ENCODE measurements at regions not wholly inside any gene's neighbourhood (a gene's known extent, or its start where the extent isn't known, plus 50 kb on each side); places are given as distances from the start of the nearest gene placed in this dataset.

DNA sequence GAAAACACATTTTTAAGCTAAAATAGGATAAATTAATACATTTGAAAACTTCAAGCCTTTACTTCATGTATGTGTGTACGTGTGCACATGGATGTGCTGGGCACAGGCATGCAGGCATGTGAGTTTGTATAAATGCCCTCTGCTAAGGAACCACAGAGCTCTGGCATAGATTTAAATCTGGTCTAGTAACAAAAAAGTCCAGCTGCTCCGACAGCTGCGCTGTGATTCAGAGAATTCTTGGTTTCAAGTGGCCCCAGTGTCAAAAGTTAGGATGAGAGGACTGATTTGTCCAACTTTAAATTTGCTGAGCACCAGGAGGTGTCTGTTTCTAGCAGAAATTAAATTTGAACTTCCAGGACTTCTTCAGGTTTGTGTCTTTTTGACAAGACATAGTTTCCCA lies 203.7 kb upstream of the TUT7 start:
- ChIA-PET POLR2A (no interaction called here), CTCF (no interaction called here)

DNA sequence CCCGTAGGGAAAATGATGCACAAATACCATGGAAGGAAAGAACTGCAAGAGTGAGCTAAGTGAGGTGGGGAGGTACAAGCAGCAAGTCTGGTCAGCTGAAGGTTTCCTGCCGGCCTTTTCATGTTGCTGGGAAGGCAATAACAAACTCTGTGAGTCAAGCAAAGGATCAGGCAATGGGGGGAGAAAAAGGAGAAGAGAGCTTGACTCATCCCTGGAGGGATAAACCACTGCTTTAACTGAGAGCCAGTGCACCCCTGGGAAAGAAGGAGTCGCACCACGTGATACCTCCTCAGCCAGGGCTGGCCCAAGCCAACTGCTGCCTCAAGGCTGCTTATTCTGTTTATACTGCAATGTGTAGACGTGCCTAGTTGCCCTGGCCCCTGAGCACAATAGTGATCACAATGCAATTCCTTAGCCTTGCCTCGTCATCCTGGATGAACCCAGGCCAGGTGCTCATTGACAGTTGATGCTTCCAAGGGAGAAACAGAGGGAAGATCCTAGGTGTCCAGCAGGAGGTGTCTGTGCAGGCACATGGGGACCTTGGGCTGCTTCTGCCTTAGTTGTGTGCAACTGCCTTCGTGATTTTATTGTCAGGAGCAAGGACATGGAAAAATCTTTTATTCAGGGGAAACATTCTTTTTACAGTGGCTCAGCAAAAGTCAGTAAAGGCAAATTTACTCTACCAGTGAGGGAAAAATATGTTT lies 203.0 kb upstream of the TUT7 start:
- no peak for DNase-seq (ENCODE audit: extremely low spot score)
- TF ChIP-seq, protein P1, sequence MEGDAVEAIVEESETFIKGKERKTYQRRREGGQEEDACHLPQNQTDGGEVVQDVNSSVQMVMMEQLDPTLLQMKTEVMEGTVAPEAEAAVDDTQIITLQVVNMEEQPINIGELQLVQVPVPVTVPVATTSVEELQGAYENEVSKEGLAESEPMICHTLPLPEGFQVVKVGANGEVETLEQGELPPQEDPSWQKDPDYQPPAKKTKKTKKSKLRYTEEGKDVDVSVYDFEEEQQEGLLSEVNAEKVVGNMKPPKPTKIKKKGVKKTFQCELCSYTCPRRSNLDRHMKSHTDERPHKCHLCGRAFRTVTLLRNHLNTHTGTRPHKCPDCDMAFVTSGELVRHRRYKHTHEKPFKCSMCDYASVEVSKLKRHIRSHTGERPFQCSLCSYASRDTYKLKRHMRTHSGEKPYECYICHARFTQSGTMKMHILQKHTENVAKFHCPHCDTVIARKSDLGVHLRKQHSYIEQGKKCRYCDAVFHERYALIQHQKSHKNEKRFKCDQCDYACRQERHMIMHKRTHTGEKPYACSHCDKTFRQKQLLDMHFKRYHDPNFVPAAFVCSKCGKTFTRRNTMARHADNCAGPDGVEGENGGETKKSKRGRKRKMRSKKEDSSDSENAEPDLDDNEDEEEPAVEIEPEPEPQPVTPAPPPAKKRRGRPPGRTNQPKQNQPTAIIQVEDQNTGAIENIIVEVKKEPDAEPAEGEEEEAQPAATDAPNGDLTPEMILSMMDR (IDR thresholded peaks at IDR 0.05; ENCODE audit: control extremely low read depth, extremely low read depth, low read depth, missing control alignments) = no peak
- ChIA-PET CTCF (no interaction called here), POLR2A (no interaction called here)

More for the DNA sequence above, 203.7 kb upstream of the TUT7 start:
- no peak for DNase-seq (ENCODE audit: extremely low spot score)
- TF ChIP-seq, protein P1 (IDR thresholded peaks at IDR 0.05; ENCODE audit: control extremely low read depth, extremely low read depth, low read depth, missing control alignments) = no peak

DNA sequence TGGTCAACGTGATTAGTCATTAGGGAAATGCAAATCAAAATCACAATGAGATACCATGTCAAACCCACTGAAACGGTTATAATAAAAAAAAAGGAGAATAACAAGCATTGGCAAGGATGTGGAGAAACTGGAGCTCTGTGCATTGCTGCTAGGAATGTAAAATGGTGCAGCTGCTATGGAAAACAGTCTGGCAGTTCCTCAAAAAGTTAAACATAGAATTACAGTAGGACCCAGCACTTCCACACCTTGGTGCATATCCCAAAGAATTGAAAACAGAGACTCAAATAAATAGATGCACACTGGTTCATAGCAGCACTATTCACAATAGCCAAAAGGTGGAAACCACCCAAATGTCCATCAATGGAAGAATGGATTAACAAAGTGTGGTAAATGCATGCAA lies 201.5 kb upstream of the TUT7 start:
- ChIA-PET CTCF (no interaction called here), POLR2A (no interaction called here)
- DNase-seq (ENCODE audit: extremely low spot score) = no peak
- TF ChIP-seq, protein P1 (IDR thresholded peaks at IDR 0.05; ENCODE audit: control extremely low read depth, extremely low read depth, low read depth, missing control alignments) = no peak

DNA sequence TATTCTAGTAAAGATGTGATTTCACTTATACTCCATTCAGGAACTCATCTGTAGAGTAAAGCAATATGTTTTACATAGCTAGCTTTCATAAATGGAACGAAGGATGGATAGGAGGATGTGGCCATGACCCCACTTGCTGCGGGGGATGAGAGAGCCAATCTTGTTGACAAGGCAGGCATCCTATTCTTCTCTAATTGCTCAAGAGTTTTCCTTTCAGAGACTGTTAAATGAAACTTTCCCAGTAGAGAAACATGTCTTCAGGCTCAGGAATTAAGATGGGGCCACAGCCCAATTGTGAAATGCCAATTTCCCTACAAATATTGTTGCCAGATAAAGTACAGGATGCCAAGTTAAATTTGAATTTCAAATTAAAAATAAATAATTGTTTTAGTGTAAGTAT lies 196.2 kb upstream of the TUT7 start:
- TF ChIP-seq, protein P1 (IDR thresholded peaks at IDR 0.05; ENCODE audit: control extremely low read depth, extremely low read depth, low read depth, missing control alignments) = no peak
- POLR2A ChIA-PET = no interaction called here
- no peak for DNase-seq (ENCODE audit: extremely low spot score)
- CTCF ChIA-PET = no interaction called here

DNA sequence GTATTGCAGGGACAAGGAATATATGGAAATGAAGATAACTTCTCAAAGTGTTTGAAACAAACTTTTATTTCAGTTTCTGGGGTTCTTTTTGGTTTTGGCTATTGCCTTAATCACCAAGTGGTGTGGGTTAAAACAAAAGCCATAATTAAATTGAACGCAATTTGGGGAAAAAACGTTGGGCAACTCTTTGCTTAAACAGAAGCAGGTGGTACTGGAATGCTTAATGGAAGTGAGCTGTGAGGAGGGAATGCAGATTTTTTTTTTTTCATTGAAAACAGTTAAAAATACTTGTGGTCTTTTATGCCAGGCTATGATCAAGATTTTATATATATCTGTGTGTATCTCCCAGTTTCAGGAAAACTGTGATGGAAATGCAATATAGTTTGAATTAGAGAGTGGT lies 195.7 kb upstream of the TUT7 start:
- TF ChIP-seq, protein P1 (IDR thresholded peaks at IDR 0.05; ENCODE audit: control extremely low read depth, extremely low read depth, low read depth, missing control alignments) = no peak
- DNase-seq (ENCODE audit: extremely low spot score) = no peak
- ChIA-PET CTCF (interaction anchor here (1.2 kb wide), 1 partner anchor 13 kb away, joined by 4 read pairs; no protein-coding TSS in a partner anchor), POLR2A (no interaction called here)

DNA sequence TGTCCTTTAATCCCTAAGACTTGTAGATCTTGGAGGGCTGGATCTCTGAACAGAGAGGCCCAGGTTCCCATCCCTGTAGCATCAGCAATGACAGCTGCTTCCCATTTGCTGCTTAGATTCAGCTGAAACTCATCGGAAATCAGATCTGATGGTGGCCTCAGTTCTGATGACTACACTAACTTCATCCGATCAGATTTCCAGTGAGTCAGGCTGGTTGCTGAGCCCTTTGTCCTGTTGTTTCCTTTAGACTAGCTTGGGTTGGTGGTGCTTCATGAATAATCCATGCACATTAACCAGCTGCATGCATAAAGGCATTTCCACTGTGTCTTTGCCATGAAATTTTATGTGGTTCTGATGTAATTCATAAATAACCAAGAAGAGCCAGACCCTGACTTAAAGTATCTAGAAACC lies 195.2 kb upstream of the TUT7 start:
- ChIA-PET CTCF (interaction anchor here (1.2 kb wide), 1 partner anchor 12 kb away, joined by 4 read pairs; no protein-coding TSS in a partner anchor), POLR2A (no interaction called here)
- DNase-seq (ENCODE audit: extremely low spot score) = no peak
- TF ChIP-seq, protein P1 (IDR thresholded peaks at IDR 0.05; ENCODE audit: control extremely low read depth, extremely low read depth, low read depth, missing control alignments) = no peak

Measured in GM10248 (cell line).